CD14-positive monocyte (primary cell): ENCODE measurements at regions not wholly inside any gene's neighbourhood (a gene's known extent, or its start where the extent isn't known, plus 50 kb on each side); places are given as distances from the start of the nearest gene placed in this dataset.
"Not testable (repeated sequence)": the region's sequence is repeated elsewhere in the genome, so short reads cannot be mapped to it uniquely, and the experiment has no call there.

Experiments used
- DNase-seq, 3 donors: peaks; one replicate each; pipeline ENCODE4 v3.0.0-alpha.2; 2011 to 2022
- H2AFZ ChIP-seq: 2 replicates; pipeline ENCODE4 v1.6.0; 2012; ENCODE audit warnings: mild to moderate bottlenecking, low read depth, low read length, inconsistent platforms; ENCODE audit not compliant: insufficient read depth, poor library complexity, severe bottlenecking
- H3K27ac ChIP-seq, 2 donors: 1 replicate in 1 of 2; 2 replicates in 1 of 2; pipeline ENCODE4 v1.5.1; 2012 to 2013; ENCODE audit warnings: low read length in 2 of 2, control low read depth in 1 of 2, inconsistent platforms in 1 of 2, low read depth in 1 of 2, mild to moderate bottlenecking in 1 of 2
- H3K27me3 ChIP-seq, 2 donors: one replicate each; pipeline versions ENCODE4 v1.6.0 to v1.6.1; 2011 to 2013; ENCODE audit warnings: low read length in 2 of 2; ENCODE audit not compliant: control insufficient read depth in 2 of 2, insufficient read depth in 2 of 2
- H3K36me3 ChIP-seq, 2 donors: replicated peaks in 1 of 2; 1 replicate in 1 of 2; 2 replicates in 1 of 2; pipeline versions ENCODE4 v1.5.1 to v1.6.1; 2012 to 2013; ENCODE audit warnings: low read length in 2 of 2, control low read depth in 1 of 2, inconsistent platforms in 1 of 2, mild to moderate bottlenecking in 1 of 2; ENCODE audit not compliant: insufficient read depth in 2 of 2, control insufficient read depth in 1 of 2
- H3K4me1 ChIP-seq, 2 donors: 1 replicate in 1 of 2; 2 replicates in 1 of 2; pipeline versions ENCODE4 v1.5.1 to v1.6.1; 2012 to 2013; ENCODE audit warnings: low read length in 2 of 2, control low read depth in 1 of 2, inconsistent platforms in 1 of 2, mild to moderate bottlenecking in 1 of 2, moderate library complexity in 1 of 2; ENCODE audit not compliant: insufficient read depth in 2 of 2, control insufficient read depth in 1 of 2
- H3K4me2 ChIP-seq: replicated peaks from 2 replicates; pipeline ENCODE3; 2012; ENCODE audit warnings: low read length, moderate library complexity, mild to moderate bottlenecking; ENCODE audit not compliant: poor library complexity, severe bottlenecking; ENCODE audit errors: extremely low read depth
- H3K4me3 ChIP-seq, 3 experiments: fragments of 200-600 bp in 1 of 3; sonication (generic) in 1 of 3; replicated peaks in 1 of 3; 1 replicate in 2 of 3; 2 replicates in 1 of 3; pipeline ENCODE4 v1.5.1; 2011 to 2013; ENCODE audit warnings: low read length in 3 of 3, mild to moderate bottlenecking in 3 of 3, control low read depth in 2 of 3, low read depth in 2 of 3, inconsistent platforms in 1 of 3, moderate library complexity in 1 of 3
- H3K79me2 ChIP-seq: 2 replicates; pipeline ENCODE4 v1.6.0; 2012; ENCODE audit warnings: mild to moderate bottlenecking, control low read depth, inconsistent platforms, low read length, moderate library complexity; ENCODE audit not compliant: insufficient read depth
- H3K9ac ChIP-seq: 2 replicates; pipeline ENCODE4 v1.6.0; 2017; ENCODE audit warnings: low read length, mild to moderate bottlenecking; ENCODE audit not compliant: insufficient read depth, poor library complexity, severe bottlenecking
- H3K9me3 ChIP-seq, 2 donors: replicated peaks in 1 of 2; 1 replicate in 1 of 2; 2 replicates in 1 of 2; pipeline versions ENCODE4 v1.5.1 to v1.6.1; 2012 to 2013; ENCODE audit warnings: low read length in 2 of 2, control low read depth in 1 of 2; ENCODE audit not compliant: control insufficient read depth in 1 of 2, insufficient read depth in 1 of 2
- H4K20me1 ChIP-seq: 2 replicates; pipeline ENCODE4 v1.6.0; 2012; ENCODE audit warnings: mild to moderate bottlenecking, low read length, control low read depth, moderate library complexity; ENCODE audit not compliant: insufficient read depth
- H3K27ac Mint-ChIP-seq, 7 donors: one replicate each; pipeline ENCODE4 v1.8.0; 2020; ENCODE audit warnings: mild to moderate bottlenecking in 7 of 7, mixed read lengths in 7 of 7, moderate library complexity in 6 of 7, inconsistent platforms in 2 of 7
- H3K27me3 Mint-ChIP-seq, 3 donors: one replicate each; pipeline ENCODE4 v1.8.0; 2021 to 2022; ENCODE audit warnings: low read depth in 3 of 3, mild to moderate bottlenecking in 3 of 3, mixed read lengths in 3 of 3, moderate library complexity in 3 of 3, inconsistent platforms in 1 of 3
- H3K36me3 Mint-ChIP-seq, 2 donors: one replicate each; pipeline ENCODE4 v1.8.0; 2020; ENCODE audit warnings: mixed read lengths in 2 of 2, inconsistent platforms in 1 of 2, mild to moderate bottlenecking in 1 of 2
- H3K4me1 Mint-ChIP-seq: one replicate; pipeline ENCODE4 v1.8.0; 2020; ENCODE audit warnings: mild to moderate bottlenecking, mixed read lengths
- H3K4me3 Mint-ChIP-seq, 2 donors: one replicate each; pipeline ENCODE4 v1.8.0; 2020; ENCODE audit warnings: mild to moderate bottlenecking in 2 of 2, mixed read lengths in 2 of 2, moderate library complexity in 1 of 2
- H3K9me3 Mint-ChIP-seq, 7 donors: one replicate each; pipeline ENCODE4 v1.8.0; 2020 to 2022; ENCODE audit warnings: mixed read lengths in 7 of 7, mild to moderate bottlenecking in 6 of 7, moderate library complexity in 6 of 7, inconsistent platforms in 2 of 7
- CTCF ChIP-seq: fragments of 200-600 bp; IDR thresholded peaks from one replicate; pipeline ENCODE4 v1.8.0; 2022; ENCODE audit warnings: antibody characterized with exemption, mild to moderate bottlenecking
- whole genome bisulfite sequencing: methylation state at CpG from one replicate; pipeline ENCODE4 v1.1.5; 2013; ENCODE audit warnings: missing lambda C conversion rate; ENCODE audit not compliant: insufficient coverage; 5-methylcytosine and 5-hydroxymethylcytosine counted together
- intact Hi-C, 2 donors: fragments of 100-400 bp; cut with micrococcal nuclease; formaldehyde crosslinking; loops; one replicate each; pipeline versions ENCODE4 v1.15.0 to v1.15.1; 2023

GRCh38 chr3:147237991-147238390, 168.4 kb downstream of the ZIC4 start:
- H3K79me2 ChIP-seq, result no peaks in the 10 kb centered on the region
- H3K36me3 Mint-ChIP-seq, result no peaks in the 10 kb centered on the region
- no peak overlapping the region for H3K4me3 ChIP-seq
- H3K4me3 Mint-ChIP-seq, result no peak overlapping the region
- TF ChIP-seq CTCF, result no peak
- no peaks in the 10 kb centered on the region for H3K27me3 Mint-ChIP-seq
- no peak overlapping the region for H3K4me2 ChIP-seq
- H3K27ac ChIP-seq, result no peak overlapping the region
- H3K36me3 ChIP-seq, result no peaks in the 10 kb centered on the region
- H3K4me1 ChIP-seq, result no peaks in the 10 kb centered on the region
- no peaks in the 10 kb centered on the region for H4K20me1 ChIP-seq
- DNase-seq, result no peak
- intact Hi-C loops, result no loop called here
- H3K27ac Mint-ChIP-seq, result no peak overlapping the region
- no peaks in the 10 kb centered on the region for H3K4me1 Mint-ChIP-seq
- no peaks in the 10 kb centered on the region for H3K9me3 ChIP-seq
- WGBS, result no CpG with 5 or more reads among the region's 4 CpGs
- no peak overlapping the region for H3K9ac ChIP-seq
- H2AFZ ChIP-seq, result no peak overlapping the region
- peaks cover 0 to 3% (median 2%) of the 10 kb centered on the region in 7 donors for H3K9me3 Mint-ChIP-seq
- no peaks in the 10 kb centered on the region for H3K27me3 ChIP-seq

- H2AFZ ChIP-seq, H3K9me3 ChIP-seq, H3K27me3 Mint-ChIP-seq, H3K27me3 ChIP-seq, H3K4me1 Mint-ChIP-seq, H3K4me1 ChIP-seq, H3K4me2 ChIP-seq, H3K27ac Mint-ChIP-seq, H4K20me1 ChIP-seq, intact Hi-C loops, H3K4me3 Mint-ChIP-seq, H3K4me3 ChIP-seq, H3K9ac ChIP-seq, H3K9me3 Mint-ChIP-seq, DNase-seq, H3K79me2 ChIP-seq, H3K27ac ChIP-seq, H3K36me3 Mint-ChIP-seq, H3K36me3 ChIP-seq: not testable (repeated sequence)
- WGBS, result 100% methylated on average over 1 of the region's 3 CpGs
Measured at GRCh38 chr3:147231980-147232379, 174.4 kb downstream of the ZIC4 start.
